ENCODE measurements at regions not wholly inside any gene's neighbourhood (a gene's known extent, or its start where the extent isn't known, plus 50 kb on each side); places are given as distances from the start of the nearest gene placed in this dataset.

DNA sequence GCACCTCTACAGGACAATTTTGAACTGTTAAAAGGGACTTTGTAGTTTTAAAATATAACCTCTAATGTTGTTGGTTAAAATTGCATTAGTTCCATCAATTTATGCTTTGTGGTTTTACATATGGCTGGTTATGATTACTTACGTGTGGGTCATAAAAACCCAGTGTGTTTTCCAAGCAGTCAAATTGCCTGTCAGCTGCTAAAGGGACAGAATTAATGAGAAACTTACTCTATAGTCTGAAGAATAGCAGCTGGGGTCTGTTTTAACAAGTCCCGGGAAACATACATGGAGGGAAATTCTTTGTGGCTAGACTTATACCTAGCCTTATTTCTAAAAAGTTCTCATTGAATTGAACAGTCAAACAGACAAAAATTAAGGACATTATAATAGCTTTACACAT is 820.9 kb upstream of the ADGRL4 start:
- Mint-ChIP-seq H3K4me3 (no peak overlapping the region), H3K9me3 (peaks cover 5% of the 10 kb centered on the region), H3K36me3 (ENCODE audit: low read depth) (no peaks in the 10 kb centered on the region), H3K27ac (no peak overlapping the region), H3K27me3 (ENCODE audit: low read depth) (no peaks in the 10 kb centered on the region), H3K4me1 (ENCODE audit: low read depth) (no peaks in the 10 kb centered on the region)

DNA sequence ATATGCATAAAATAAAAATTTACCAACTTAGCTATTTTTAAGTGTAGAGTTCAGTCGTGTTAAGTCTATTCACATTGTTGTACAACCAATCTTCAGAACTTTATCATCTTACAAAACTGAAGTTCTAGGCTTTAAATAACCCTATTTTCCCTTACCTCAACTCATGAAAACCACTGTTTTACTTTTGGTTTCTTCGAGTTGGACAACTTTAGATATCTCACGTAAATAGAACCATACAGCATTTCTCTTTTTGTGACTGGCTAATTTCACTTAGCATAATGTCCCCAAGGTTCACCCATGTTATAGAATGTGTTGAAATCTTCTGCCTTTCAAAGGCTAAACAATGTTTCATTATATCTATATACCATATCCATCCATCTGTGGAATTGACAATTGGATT is 819.0 kb upstream of the ADGRL4 start:
- H3K9me3 Mint-ChIP-seq = peaks cover 6% of the 10 kb centered on the region
- no peaks in the 10 kb centered on the region for H3K27me3 Mint-ChIP-seq (ENCODE audit: low read depth)
- no peaks in the 10 kb centered on the region for H3K36me3 Mint-ChIP-seq (ENCODE audit: low read depth)
- H3K27ac Mint-ChIP-seq = no peak overlapping the region
- no peaks in the 10 kb centered on the region for H3K4me1 Mint-ChIP-seq (ENCODE audit: low read depth)
- H3K4me3 Mint-ChIP-seq = no peak overlapping the region

DNA sequence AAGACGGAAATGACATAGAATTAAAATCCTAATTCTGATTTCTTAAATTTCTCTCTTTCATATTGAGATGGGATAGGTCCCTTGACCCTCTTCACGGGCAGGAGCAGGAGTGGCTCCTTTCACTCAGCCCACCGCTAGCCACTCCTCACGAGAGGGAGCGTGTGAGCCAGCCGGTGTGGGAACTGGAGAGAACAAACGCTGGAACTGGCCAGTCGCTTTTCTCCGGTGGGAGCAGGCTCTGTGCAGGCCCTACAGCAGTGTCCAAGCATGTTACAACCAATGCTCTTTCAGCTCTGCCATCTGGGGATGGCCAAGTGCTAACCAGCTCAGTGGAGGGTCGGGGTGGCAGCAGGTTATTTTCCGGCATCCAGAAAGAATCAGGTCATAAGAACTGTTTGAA is 815.5 kb upstream of the ADGRL4 start:
- H3K4me3 Mint-ChIP-seq = no peak overlapping the region
- no peaks in the 10 kb centered on the region for H3K4me1 Mint-ChIP-seq (ENCODE audit: low read depth)
- H3K27ac Mint-ChIP-seq = no peak overlapping the region
- no peaks in the 10 kb centered on the region for H3K36me3 Mint-ChIP-seq (ENCODE audit: low read depth)
- peaks cover 17% of the 10 kb centered on the region for H3K9me3 Mint-ChIP-seq
- H3K27me3 Mint-ChIP-seq (ENCODE audit: low read depth) = no peaks in the 10 kb centered on the region

DNA sequence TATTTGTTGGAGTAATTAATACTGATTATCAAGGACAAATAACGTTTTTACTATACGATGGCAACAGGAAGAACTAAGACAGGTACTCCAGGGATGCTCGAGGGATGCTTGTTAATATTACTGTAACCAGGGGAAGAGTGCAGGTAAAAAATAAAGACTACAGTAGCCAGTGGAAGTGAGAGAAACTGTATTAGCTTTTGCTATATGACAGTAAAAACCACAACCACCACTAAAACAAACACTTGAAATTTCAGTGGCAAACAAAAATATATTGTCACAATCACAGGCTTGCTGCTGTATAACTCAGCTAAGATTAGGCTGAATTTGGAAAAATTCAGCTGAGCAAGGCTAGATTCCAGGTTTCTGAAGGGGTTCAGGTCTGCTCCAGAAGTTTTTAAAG is 812.6 kb upstream of the ADGRL4 start:
- H3K4me1 Mint-ChIP-seq (ENCODE audit: low read depth) = no peaks in the 10 kb centered on the region
- H3K9me3 Mint-ChIP-seq = peaks cover 17% of the 10 kb centered on the region
- no peak overlapping the region for H3K27ac Mint-ChIP-seq
- no peak overlapping the region for H3K4me3 Mint-ChIP-seq
- no peaks in the 10 kb centered on the region for H3K27me3 Mint-ChIP-seq (ENCODE audit: low read depth)
- H3K36me3 Mint-ChIP-seq (ENCODE audit: low read depth) = no peaks in the 10 kb centered on the region

DNA sequence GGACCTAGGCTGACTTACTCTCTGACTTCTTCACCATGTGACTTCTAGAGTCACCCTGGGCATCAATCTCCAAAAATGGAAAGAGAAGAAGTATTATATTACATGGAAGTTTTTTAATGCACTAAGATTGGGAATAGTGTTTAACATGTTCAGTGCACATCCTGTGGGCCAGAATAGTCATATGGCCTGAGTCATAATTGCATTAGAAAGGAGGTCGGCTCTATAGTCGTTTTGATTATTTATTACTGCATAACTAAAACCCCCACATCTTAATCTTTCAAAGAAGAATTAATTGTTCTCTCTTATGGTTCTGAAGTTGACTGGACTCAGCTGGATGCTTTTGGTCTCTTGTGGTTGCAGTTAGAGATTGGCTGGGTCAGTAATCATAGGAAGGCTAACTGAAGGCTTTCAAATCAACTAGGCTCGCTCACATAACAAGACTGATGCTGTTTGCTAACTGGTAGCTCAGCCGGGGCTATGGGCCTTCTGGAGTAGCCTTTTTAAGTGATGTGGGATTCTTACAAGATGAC is 810.6 kb upstream of the ADGRL4 start:
- Mint-ChIP-seq H3K4me3 (no peak overlapping the region), H3K27ac (no peak overlapping the region), H3K9me3 (peaks cover 11% of the 10 kb centered on the region), H3K36me3 (ENCODE audit: low read depth) (no peaks in the 10 kb centered on the region), H3K4me1 (ENCODE audit: low read depth) (no peaks in the 10 kb centered on the region), H3K27me3 (ENCODE audit: low read depth) (no peaks in the 10 kb centered on the region)

DNA sequence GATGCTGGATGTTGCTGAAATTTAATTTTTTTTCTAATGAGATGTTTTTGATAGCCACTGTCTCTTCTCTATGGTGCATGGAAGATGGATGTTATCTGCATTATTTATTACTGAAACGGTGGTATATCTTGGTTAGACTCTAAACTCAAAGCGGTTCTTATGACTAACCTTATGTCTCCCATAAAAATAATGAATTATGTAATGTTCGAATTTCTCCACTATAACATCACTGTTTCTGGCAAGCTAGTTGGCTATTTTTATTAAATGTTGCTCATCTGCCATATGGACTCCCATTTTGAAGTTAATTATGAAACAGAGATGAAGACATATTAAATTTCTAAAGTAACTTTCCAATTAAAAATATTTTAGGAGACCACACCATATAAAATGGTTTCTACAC is 808.6 kb upstream of the ADGRL4 start:
- H3K9me3 Mint-ChIP-seq = peaks cover 14% of the 10 kb centered on the region
- no peaks in the 10 kb centered on the region for H3K4me1 Mint-ChIP-seq (ENCODE audit: low read depth)
- no peak overlapping the region for H3K4me3 Mint-ChIP-seq
- no peak overlapping the region for H3K27ac Mint-ChIP-seq
- no peaks in the 10 kb centered on the region for H3K36me3 Mint-ChIP-seq (ENCODE audit: low read depth)
- H3K27me3 Mint-ChIP-seq (ENCODE audit: low read depth) = no peaks in the 10 kb centered on the region

DNA sequence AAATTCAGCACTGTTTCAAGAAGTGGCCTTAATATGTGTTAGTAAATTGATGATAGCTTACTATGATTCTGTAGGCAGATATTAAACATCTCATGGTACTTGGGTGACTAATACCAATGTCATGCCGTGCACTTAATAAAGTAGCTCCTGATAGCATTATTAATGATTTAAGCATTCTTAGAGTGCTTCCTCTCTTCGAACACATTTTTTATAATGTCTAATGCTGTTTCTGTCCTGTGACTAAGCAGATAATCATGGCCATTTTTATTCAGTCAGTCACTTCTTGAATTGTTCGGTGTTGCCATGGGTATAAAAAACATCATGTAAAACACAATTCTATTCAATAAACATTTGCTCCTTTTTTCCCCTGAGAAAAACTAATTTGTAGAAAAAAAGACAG is 804.6 kb upstream of the ADGRL4 start:
- H3K27me3 Mint-ChIP-seq (ENCODE audit: low read depth) = no peaks in the 10 kb centered on the region
- H3K27ac Mint-ChIP-seq = no peak overlapping the region
- H3K36me3 Mint-ChIP-seq (ENCODE audit: low read depth) = no peaks in the 10 kb centered on the region
- no peak overlapping the region for H3K4me3 Mint-ChIP-seq
- no peaks in the 10 kb centered on the region for H3K4me1 Mint-ChIP-seq (ENCODE audit: low read depth)
- peaks cover 8% of the 10 kb centered on the region for H3K9me3 Mint-ChIP-seq

DNA sequence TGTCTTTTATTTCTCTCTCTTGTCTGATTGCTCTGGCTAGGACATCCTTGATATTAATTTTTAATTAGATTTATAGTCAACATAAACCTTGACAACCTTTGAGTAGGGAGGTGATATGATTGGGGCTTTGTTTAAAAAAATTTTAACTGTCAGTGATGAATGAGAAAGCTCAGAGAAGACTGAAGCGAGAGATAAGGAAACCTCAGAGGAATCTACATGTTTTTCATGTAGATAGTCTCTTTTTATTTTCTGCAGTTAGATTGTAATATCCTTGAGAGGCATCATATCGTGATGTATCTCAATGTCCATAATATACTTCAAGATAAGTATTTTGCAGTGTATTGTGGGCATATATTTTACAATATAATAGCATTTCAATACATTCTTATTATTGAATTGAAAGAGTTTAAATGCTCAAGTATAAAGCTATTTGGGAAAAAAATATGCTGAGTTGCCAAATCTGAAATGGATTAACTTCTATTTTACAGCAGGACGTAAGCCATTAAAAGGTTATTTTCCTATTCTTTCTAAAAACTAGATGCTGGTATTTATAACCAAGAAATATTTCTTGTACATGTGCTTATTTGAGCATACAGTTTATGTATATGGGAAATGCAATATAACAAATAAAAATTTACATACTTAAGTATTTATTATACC is 802.4 kb upstream of the ADGRL4 start:
- peaks cover 8% of the 10 kb centered on the region for H3K9me3 Mint-ChIP-seq
- H3K27me3 Mint-ChIP-seq (ENCODE audit: low read depth) = no peaks in the 10 kb centered on the region
- no peaks in the 10 kb centered on the region for H3K36me3 Mint-ChIP-seq (ENCODE audit: low read depth)
- no peaks in the 10 kb centered on the region for H3K4me1 Mint-ChIP-seq (ENCODE audit: low read depth)
- H3K27ac Mint-ChIP-seq = no peak overlapping the region
- no peak overlapping the region for H3K4me3 Mint-ChIP-seq

DNA sequence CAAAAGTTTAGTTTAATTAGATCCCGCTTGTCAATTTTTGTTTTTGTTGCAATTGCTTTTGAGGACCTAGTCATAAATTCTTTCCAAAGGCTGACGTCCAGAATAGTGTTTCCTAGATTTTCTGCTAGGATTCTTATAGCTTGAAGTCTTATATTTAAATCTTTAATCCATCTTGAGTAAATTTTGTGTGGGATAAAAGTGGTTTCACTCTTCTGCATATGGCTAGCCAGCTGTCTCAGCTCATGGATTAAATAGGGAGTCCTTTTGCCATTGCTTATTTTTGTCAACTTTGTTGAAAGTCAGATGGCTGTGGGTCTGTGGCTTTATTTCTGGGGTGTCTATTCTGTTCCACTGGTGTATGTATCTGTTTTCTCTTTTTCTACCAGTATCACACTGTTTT is 801.3 kb upstream of the ADGRL4 start:
- Mint-ChIP-seq H3K4me3 (no peak overlapping the region), H3K27ac (no peak overlapping the region), H3K4me1 (ENCODE audit: low read depth) (no peaks in the 10 kb centered on the region), H3K27me3 (ENCODE audit: low read depth) (no peaks in the 10 kb centered on the region), H3K9me3 (peaks cover 8% of the 10 kb centered on the region), H3K36me3 (ENCODE audit: low read depth) (no peaks in the 10 kb centered on the region)

DNA sequence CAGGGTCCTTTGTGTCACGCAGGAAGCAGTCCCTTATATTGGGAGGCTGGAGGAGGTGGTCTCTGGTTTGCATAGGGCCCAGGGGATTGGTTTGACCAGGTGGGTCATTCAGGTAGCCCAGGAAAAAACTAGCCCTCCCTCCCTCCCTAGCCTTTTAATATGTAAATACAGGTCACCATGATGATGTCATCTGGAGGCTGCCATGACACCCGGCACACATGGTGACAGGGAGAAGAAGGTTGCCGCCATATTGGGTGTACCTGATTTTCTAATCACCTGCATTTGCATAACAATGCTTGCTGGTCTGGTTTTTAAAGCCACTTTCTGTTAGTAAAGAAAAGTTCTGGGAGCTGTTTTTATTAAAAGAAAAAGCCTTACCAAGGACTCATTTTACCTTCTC is 791.0 kb upstream of the ADGRL4 start:
- Mint-ChIP-seq H3K4me1 (ENCODE audit: low read depth) (no peaks in the 10 kb centered on the region), H3K27me3 (ENCODE audit: low read depth) (no peaks in the 10 kb centered on the region), H3K36me3 (ENCODE audit: low read depth) (no peaks in the 10 kb centered on the region), H3K27ac (no peak overlapping the region), H3K4me3 (no peak overlapping the region), H3K9me3 (peaks cover 10% of the 10 kb centered on the region)

DNA sequence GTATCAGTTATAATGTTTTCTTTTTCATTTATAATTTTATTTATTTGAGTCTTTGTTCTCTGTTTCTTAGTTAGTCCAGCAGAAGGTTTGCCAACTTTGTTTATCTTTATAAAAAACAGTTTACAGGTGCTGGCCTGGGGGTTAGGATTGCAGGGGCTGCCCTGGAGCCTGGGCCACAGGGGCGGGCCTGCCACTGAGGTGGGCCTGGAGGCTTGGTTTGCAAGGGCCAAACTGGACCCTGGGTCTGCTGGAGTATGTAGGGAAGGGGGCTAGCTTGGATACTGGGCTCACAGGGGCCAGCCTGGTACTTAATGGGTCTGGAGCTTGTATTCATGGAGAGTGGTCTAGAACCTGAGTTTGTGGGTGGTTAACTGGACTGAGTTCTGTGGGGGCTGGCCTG is 789.9 kb upstream of the ADGRL4 start:
- Mint-ChIP-seq H3K4me3 (no peak overlapping the region), H3K27me3 (ENCODE audit: low read depth) (no peaks in the 10 kb centered on the region), H3K9me3 (peaks cover 10% of the 10 kb centered on the region), H3K27ac (no peak overlapping the region), H3K4me1 (ENCODE audit: low read depth) (no peaks in the 10 kb centered on the region), H3K36me3 (ENCODE audit: low read depth) (no peaks in the 10 kb centered on the region)

DNA sequence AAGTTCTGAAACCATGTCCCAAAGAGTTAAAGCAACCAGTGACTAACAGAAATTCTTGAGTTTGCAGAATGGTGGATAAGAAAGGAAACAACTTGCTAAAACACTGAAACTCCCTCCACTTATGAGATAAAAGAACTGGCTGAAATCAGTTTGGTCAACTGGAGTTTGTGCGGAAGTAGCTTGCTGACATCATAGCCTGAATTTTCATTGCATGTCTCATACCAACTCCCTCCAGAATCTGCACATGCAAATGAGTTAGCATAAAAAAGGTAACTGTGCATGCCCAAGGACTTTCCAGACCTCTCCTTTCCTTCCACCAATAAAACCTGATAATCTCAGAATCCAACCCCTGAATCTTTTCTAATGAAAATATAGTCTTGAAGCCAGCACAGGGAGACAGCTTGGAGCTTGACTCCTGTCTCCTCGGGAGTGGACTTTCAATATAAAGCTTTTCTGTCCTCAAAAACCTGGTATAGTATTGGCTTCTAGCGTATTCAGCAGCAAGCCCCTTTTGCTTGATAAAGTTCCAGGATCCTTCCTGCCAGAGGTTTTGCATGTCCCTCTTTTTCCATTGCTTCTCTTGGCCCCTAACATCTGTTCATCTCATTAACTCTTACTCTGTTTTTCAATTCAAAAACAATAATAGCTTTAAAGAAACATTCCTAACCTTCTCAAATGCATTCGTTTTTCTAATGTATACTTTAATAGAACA is 785.8 kb upstream of the ADGRL4 start:
- Mint-ChIP-seq H3K36me3 (ENCODE audit: low read depth) (no peaks in the 10 kb centered on the region), H3K27ac (no peak overlapping the region), H3K4me1 (ENCODE audit: low read depth) (no peaks in the 10 kb centered on the region), H3K9me3 (peaks cover 23% of the 10 kb centered on the region), H3K27me3 (ENCODE audit: low read depth) (no peaks in the 10 kb centered on the region), H3K4me3 (no peak overlapping the region)

DNA sequence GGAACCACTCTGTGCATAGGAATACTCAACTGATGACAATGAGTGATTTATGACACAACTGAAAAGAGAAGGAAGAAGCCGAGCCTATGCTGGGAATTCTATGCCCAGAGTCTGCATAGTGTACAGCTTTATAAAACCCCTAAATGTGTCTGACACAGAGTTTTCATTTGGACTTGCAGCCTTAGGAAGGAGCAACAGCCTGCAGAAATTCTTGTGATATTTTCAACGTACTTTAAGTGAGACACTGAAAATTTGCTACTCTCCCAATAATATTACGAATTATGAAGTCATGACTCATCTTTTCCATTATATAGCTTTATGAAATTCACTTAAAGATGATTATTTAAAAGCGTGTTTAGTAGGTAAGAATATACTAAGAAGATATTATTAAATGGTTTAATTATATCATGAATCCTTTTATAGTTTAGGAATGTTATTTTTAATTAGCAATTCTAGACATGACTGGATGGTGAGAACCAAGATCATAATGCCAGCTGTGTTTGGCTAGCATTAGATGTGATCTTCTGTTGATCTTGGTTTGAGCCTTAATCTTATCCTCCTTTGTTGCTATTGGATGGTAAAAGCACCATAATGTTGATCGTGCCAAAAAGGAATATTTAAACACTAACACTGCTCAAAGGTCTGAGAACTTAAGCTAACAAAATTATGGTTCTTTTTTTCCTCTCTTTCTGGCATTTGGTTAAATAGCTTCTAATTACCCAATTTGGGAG is 785.1 kb upstream of the ADGRL4 start:
- Mint-ChIP-seq H3K27me3 (ENCODE audit: low read depth) (no peaks in the 10 kb centered on the region), H3K9me3 (peaks cover 23% of the 10 kb centered on the region), H3K4me1 (ENCODE audit: low read depth) (no peaks in the 10 kb centered on the region), H3K27ac (no peak overlapping the region), H3K36me3 (ENCODE audit: low read depth) (no peaks in the 10 kb centered on the region), H3K4me3 (no peak overlapping the region)

DNA sequence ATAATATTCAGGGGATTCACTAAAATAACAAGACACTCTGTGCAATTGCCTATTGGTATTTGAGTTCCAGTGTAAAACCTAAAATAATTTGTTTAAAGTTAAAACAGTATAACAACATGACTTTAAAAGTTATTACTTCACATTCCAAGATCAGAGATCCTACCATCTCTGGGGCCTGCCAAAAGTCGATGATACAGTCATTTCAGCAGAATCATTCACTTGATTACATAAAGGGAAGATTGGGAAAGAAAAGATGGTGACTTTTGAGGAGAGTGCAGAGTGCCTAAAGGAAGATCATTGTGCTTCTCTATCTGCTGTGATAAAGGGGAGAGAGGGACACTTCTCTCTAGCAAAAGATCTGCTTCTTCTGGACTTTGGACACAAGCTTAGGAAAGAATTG is 784.4 kb upstream of the ADGRL4 start:
- Mint-ChIP-seq H3K27ac (no peak overlapping the region), H3K27me3 (ENCODE audit: low read depth) (no peaks in the 10 kb centered on the region), H3K4me1 (ENCODE audit: low read depth) (no peaks in the 10 kb centered on the region), H3K9me3 (peaks cover 27% of the 10 kb centered on the region), H3K4me3 (no peak overlapping the region), H3K36me3 (ENCODE audit: low read depth) (no peaks in the 10 kb centered on the region)

DNA sequence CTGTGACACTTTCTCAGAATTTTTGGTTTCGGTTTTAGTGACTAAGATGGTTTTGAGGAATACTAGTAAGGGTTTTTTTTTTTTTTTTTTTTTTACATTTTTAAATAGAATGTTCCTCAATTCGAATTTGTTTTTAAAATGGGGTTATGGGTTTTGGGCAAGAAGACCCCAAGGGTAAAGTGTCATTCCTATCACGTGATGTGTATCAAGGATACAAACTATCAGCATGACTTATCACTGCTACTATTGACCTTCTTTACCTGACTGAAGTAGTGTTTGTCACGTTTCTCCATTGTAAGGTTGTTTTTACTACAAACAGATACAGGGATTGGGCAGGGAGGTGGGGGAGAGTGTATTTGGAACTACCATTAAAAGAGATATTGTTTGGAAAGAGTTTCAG is 781.1 kb upstream of the ADGRL4 start:
- Mint-ChIP-seq H3K9me3 (peaks cover 17% of the 10 kb centered on the region), H3K4me1 (ENCODE audit: low read depth) (no peaks in the 10 kb centered on the region), H3K36me3 (ENCODE audit: low read depth) (no peaks in the 10 kb centered on the region), H3K27me3 (ENCODE audit: low read depth) (no peaks in the 10 kb centered on the region), H3K4me3 (no peak overlapping the region), H3K27ac (no peak overlapping the region)

Measured in T-helper 1 cell treated with Interleukin-12 subunit alpha and Interleukin-12 subunit beta and Interleukin-4 antibody, amounts not matched to agents 30 μg/mL and 1 μg/mL, for 36 hours (primary cell).